GM18511 (cell line): ENCODE measurements at regions not wholly inside any gene's neighbourhood (a gene's known extent, or its start where the extent isn't known, plus 50 kb on each side); places are given as distances from the start of the nearest gene placed in this dataset.
A peak's percentile ranks its signal among the peaks of the same experiment; 100 is the strongest.
"Not testable (repeated sequence)": the region's sequence is repeated elsewhere in the genome, so short reads cannot be mapped to it uniquely, and the experiment has no call there.

ENCODE experiments used
- ATAC-seq: cut with Tn5 transposase; IDR thresholded peaks from one replicate; pipeline ENCODE4 v1.9.1; 2021; ENCODE audit warnings: mild to moderate bottlenecking, moderate library complexity; ENCODE audit not compliant: unreplicated experiment

DNA sequence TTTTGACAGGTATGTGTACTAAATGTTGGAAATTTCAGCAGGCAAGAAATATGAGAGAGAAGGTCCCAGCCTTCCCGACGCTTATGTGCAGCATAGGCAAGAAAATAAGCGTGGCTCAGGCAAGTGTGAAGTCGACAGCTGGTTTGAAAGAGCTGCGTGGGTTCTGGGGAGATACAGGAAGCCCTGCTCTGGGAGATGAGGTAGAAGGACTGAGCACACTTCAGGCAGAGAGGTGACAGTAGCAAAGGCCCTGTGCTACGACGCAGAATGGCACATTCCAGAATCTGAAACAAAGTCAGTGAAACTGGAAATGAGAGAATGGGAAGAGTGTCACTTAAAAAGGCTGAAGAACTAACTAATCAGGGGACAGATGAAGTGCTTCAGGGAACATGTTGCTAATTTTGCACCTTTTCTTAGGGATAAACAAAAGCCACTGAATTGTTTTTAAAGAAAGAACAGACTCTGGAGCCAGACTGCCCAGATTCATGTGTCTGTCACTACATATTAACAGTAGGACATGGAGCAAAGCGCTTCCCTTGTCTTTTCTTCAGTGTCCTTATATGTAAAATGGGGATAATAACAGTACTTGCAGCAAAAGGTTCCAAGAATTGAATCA is 160.1 kb downstream of the SPRY2 start:
- ATAC-seq: no peak

- no peak for ATAC-seq
Observed at GRCh38 chr13:80177327-80177726, 163.6 kb downstream of the SPRY2 start.

- peak; percentile 53 for ATAC-seq
Observed at GRCh38 chr13:80173224-80173623, 167.7 kb downstream of the SPRY2 start.

DNA sequence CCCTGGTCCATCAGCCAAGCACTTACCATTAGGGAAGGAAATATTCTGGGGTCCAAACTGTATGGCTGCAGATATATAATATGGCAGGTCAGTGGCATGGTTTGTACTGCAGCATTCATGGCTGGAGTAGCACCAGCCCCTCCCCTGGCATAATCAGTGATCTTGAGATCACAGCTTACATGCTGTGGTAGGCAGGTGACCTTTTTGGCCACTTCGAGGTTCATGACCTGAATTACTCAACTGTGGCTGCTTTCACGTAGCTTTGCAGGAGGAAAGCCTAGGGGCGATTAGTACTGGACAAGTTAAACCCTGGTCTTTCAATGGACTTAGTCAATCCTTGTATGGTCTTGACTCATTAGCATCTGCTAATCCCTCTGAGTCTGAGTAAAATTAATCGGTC is 169.8 kb downstream of the SPRY2 start:
- no peak for ATAC-seq

DNA sequence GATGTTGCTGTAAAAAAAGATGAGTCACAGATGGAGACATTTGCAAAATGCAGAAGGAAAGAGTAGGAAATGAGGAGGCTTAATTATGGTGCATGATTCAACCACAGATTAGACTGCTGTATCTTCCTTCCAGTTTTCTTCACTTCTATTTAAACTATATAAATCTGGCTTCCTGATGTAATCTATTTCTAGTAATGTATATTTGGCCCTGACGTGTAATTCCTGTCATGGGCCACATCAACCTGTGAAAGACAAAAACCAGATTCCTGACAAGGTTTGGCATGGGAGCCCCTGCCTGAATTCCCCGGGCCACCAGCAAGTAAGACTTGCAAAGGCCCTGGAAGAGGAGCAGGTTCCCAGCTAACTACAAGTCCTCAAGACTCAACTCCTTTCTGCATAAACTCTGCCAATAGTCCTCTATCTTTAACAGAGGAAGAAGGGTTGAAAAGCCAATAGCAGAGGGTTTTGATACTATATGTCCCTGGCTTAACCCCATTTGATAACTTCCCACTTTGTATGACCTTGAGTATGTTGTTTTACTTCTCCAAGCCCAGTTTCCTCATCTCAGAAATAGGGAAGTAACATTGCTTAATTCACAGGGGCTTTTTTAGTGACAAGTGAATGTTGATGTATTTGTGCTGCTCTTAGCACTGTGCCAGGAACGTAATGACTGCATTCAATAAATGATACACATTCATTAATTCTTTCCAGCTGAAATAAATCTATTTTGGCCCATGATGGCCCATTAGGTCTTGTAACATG is 172.7 kb downstream of the SPRY2 start:
- no peak for ATAC-seq

- ATAC-seq: no peak
Observed at GRCh38 chr13:80166352-80166751, 174.6 kb downstream of the SPRY2 start.

DNA sequence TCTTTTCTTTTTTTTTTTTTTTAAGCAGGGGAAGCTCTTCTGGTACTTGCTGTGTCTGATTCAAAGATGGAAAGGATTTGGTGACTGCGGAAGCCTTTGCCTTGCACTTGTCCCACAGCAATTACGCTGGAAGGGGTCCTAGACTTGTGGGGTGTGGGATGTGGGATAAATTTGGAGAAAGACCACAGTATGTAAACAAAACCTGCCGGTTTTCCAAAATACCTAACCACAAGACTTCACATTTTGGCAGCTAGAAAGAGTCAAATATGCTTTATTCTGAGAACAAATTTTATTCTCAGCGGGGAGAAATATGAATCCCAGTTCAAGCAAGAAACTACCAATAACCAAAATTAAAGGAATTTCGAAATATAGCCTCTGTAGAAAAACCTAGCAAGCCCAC is 176.5 kb downstream of the SPRY2 start:
- no peak for ATAC-seq

DNA sequence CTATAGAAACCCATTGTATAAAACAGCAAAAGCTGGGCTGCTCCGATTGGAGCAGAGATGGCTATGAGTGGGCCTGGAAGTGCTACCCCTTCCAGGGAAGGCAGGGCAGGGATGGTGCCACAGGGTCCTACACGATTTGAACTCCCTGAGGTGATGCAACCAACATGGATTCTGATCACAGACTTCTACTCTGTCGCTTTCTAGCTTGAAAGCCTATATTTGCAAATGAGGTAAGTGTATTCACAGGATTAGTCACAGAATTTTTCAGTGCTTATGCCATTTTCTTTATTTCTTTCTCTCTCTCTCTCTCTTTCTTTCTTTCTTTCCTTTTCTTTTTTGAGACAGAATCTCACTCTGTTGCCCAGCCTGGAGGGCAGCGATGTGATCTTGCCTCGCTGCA is 179.0 kb downstream of the SPRY2 start:
- ATAC-seq: no peak

GRCh38 chr13:80161219-80161618 is 179.7 kb downstream of the SPRY2 start:
- peak; percentile 60 for ATAC-seq

- ATAC-seq: no peak
Observed at GRCh38 chr13:80160110-80160509, 180.8 kb downstream of the SPRY2 start.

DNA sequence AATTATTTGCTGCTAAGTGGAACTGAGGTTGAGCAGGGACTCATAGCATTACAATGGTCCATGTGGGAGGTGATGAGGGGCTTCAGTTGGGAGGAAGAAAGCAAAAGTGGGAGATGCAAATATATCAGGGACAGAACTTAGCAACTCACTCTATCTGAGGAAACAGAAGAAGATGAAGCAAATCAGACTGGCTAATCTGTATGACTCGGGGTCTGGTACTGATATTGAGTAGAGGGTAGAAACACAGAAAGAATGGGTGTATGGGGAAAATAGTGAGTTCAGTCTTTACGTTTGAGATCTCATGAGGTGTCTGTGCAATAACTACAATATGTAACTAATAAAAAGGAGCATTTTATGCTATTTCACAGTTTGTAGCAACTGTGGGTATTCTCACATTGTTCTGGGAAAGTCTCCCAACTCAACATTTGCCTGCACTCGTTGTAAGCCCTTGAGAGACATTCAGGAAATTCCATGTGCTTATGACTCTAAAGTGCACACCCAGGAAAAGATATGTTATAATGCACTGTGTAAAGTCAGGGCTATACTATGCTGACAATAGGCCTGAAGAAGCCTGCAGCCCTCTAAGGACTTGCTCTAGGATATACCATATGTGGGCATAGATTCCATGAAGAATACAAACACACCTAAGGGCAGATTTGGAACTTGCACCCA is 183.5 kb downstream of the SPRY2 start:
- no peak for ATAC-seq

DNA sequence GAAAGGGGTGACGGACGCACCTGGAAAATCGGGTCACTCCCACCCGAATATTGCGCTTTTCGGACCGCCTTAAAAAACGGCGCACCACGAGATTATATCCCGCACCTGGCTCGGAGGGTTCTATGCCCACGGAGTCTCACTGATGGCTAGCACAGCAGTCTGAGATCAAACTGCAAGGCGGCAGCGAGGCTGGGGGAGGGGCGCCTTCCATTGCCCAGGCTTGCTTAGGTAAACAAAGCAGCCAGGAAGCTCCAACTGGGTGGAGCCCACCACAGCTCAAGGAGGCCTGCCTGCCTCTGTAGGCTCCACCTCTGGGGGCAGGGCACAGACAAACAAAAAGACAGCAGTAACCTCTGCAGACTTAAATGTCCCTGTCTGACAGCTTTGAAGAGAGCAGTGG is 188.8 kb downstream of the SPRY2 start:
- ATAC-seq: not testable (repeated sequence)

- ATAC-seq: no peak
Observed at GRCh38 chr13:80151016-80151415, 189.9 kb downstream of the SPRY2 start.

DNA sequence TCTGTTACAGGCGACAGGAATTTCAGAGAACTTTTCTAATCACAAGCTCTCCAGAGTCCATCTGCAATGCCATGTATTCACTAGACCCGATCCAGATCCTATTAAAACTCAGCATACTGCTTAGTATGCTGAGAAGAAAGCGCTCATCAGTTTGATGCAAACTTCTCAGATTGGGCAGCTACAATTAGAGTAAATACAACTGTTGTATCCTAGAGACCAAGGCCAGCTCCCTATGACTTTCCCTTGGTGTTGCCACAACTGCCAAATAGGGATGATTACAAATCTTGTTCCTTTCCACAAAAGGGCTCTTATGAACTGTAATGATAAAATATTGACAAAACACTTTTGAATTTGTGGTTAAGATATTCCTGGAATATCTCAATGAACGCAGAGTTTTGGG is 191.2 kb downstream of the SPRY2 start:
- ATAC-seq: no peak

DNA sequence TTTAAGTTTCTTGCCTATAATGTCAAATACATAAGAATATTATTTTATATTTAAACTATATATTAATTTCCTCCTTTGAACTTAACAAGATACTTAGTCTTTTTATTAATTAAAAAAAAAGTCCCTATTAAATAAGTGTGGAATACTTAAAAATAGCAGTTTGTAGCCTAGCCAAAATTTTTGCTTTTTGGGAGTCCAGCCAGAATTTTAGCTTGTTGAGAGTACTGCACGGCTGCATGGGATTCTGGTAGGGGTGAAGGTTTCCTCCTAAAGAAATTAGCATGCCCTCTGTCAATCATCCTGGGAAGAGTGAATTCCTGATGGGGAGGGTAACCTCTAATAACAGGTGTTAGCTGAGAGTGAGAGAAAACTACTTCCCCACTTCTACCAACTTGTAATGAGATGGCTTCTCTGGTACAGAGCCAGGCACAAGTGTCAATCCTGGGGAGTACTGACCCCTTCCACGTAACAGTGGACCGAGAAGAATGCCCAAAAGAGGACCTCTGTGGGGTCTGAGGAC is 195.7 kb downstream of the SPRY2 start:
- no peak for ATAC-seq

DNA sequence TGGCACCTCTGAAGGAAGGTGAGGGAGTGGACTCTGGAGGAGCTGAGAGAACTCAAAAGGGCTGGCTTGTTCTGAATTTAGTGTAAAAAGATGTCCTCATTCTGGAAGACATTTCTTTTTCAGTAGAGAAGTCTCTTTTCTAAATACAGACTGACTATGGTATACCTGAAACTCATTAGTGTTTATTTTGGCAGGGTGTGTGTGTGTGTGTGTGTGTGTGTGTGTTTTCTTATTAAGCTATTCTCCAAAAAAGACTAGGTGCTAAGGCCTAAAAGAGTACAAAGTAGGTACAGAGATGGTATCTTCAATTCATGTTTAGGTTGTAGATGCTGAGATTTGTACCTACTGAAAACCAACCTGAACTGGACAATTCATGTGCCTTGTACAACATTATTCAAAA is 196.4 kb downstream of the SPRY2 start:
- ATAC-seq: no peak

GRCh38 chr13:80141123-80141849 is 199.6 kb downstream of the SPRY2 start:
- no peak for ATAC-seq

GRCh38 chr13:80140685-80141084 is 200.2 kb downstream of the SPRY2 start:
- ATAC-seq: no peak

GRCh38 chr13:80139196-80139595 is 201.7 kb downstream of the SPRY2 start:
- ATAC-seq: no peak

DNA sequence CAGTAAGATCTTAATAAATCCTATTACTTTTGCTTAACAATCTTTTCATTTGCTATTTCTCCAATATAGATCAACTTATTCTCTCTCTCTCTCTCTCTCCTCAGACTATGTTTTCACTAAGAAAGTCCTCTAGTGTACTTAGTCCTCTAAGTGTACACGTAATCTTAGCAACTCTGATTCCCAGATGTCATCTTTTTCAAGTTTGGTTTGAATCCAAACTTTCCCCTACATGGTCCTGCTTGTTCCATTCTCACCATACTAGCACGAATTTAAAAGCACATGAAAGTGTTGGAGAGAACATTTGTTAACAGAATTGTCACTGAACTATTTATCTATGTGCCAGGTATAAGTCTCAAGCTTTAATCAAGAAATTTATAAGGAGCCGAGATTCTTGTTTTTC is 202.9 kb downstream of the SPRY2 start:
- no peak for ATAC-seq

DNA sequence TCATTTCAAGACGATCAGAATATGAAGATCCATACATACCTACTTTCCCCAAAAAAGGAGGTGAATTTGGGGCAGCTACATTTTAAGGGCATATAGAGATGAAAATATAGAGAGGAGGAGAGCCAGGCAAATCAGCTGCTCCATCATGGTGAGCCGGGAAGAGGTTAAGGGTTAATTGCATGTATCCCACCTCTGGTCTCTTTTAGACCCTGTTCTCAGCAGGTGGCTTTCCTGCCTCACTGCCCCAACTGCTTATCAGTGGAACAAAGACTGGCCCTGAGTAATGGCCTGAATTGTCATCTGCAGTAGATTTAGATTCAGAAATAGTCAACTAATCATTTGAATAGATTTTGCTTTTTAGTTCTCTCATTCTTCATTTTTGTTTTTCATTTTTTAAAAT is 206.6 kb downstream of the SPRY2 start:
- no peak for ATAC-seq
